ENCODE measurements at regions not wholly inside any gene's neighbourhood (a gene's known extent, or its start where the extent isn't known, plus 50 kb on each side); places are given as distances from the start of the nearest gene placed in this dataset.

DNA sequence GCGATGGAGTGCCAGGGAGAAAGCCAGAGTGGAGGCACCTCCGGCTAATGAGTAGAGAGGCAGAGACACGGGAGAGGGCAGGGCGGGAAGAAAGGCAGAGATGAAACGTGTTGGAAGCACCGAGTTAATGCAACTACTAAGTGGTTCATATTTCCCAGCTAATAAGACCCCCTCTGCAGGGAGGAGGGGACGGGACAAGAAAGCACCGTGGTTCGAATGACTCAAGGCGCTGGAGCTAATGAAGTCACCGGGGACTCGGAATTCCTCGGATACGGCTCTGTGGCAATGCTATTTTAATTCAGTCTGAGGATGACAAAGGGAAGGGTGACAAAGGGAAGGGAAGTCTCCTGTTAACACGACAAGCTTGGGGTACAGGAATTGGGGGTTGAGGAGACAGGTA, 54.5 kb upstream of the RAPGEF1 start (continued):
- no peak for TF ChIP-seq ZNF607 (CRISPR knock-in tag; IDR thresholded peaks at IDR 0.05; ENCODE audit: borderline replicate concordance)
- no peak for TF ChIP-seq KMT2B (CRISPR knock-in tag; IDR thresholded peaks at IDR 0.05)

DNA sequence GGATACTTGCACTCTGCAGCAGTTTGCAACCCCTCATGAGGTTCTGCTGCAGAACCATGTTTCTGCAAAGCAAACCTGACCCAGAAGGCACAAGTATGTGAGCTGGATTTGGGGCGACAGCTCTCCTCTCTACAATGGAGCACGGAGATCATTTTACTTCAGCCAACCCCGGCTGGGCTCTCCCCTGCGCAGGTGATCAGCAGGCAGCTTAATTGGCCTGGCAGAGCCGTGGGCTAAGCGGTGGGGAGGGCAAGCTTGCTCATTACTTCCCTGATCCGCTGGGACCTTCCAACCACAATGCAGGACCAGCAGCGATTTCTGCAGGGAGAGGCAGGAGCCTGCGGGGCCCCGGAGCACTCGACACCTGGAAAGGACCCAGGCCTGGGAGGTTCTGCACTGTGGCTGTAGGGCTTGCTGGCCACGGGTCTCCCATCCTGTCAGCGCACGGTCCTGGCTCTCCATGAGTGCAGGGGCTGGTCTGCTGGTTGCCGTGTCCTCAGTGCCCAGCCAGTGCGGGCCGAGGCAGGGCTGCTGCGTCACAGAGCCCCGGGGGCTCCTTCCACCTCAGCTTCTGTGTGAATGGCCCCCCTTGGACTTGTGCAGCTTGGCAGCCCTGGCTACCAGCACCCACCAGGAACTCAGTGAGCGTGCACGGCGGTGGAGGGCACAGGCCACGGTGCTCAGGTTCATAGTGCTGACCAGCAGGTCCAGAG, 51.8 kb upstream of the RAPGEF1 start:
- ATAC-seq, result no peak; the same call in 2 of the 3 replicates
- H3K4me1 ChIP-seq (ENCODE audit: insufficient read depth, low read length), result no peaks in the 10 kb centered on the region
- CTCF ChIA-PET (ENCODE audit: low intra/inter-chr PET ratio, low total read pairs), result no interaction called here
- H3K79me2 ChIP-seq (ENCODE audit: insufficient read depth, low read length), result no peaks in the 10 kb centered on the region
- no peak overlapping the region for H2AFZ ChIP-seq (ENCODE audit: low read length)
- peaks cover 8 to 47% of the 10 kb centered on the region in 2 experiments; a peak in 4 of 5 replicates for H3K27me3 ChIP-seq (ENCODE audit: control insufficient read depth in 1 of 2, insufficient read depth in 2 of 2, low read length in 2 of 2)
- H3K4me2 ChIP-seq (ENCODE audit: low read depth, low read length), result no peak overlapping the region
- no peak for TF ChIP-seq EHMT2 (IDR thresholded peaks at IDR 0.05; ENCODE audit: borderline replicate concordance, low read depth, low read length)
- TF ChIP-seq MXI1 (IDR thresholded peaks at IDR 0.05; ENCODE audit: borderline replicate concordance, low read depth, low read length), result no peak
- TF ChIP-seq ZSCAN25 (CRISPR knock-in tag; IDR thresholded peaks at IDR 0.05), result no peak
- TF ChIP-seq, protein P1, sequence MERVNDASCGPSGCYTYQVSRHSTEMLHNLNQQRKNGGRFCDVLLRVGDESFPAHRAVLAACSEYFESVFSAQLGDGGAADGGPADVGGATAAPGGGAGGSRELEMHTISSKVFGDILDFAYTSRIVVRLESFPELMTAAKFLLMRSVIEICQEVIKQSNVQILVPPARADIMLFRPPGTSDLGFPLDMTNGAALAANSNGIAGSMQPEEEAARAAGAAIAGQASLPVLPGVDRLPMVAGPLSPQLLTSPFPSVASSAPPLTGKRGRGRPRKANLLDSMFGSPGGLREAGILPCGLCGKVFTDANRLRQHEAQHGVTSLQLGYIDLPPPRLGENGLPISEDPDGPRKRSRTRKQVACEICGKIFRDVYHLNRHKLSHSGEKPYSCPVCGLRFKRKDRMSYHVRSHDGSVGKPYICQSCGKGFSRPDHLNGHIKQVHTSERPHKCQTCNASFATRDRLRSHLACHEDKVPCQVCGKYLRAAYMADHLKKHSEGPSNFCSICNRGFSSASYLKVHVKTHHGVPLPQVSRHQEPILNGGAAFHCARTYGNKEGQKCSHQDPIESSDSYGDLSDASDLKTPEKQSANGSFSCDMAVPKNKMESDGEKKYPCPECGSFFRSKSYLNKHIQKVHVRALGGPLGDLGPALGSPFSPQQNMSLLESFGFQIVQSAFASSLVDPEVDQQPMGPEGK (CRISPR knock-in tag; IDR thresholded peaks at IDR 0.05), result no peak
- no peak for TF ChIP-seq SATB2 (CRISPR knock-in tag; IDR thresholded peaks at IDR 0.05)
- TF ChIP-seq MIER2 (CRISPR knock-in tag; IDR thresholded peaks at IDR 0.05), result no peak
- no peak for TF ChIP-seq YEATS2 (CRISPR knock-in tag; IDR thresholded peaks at IDR 0.05; ENCODE audit: borderline replicate concordance)
- TF ChIP-seq, protein P2, sequence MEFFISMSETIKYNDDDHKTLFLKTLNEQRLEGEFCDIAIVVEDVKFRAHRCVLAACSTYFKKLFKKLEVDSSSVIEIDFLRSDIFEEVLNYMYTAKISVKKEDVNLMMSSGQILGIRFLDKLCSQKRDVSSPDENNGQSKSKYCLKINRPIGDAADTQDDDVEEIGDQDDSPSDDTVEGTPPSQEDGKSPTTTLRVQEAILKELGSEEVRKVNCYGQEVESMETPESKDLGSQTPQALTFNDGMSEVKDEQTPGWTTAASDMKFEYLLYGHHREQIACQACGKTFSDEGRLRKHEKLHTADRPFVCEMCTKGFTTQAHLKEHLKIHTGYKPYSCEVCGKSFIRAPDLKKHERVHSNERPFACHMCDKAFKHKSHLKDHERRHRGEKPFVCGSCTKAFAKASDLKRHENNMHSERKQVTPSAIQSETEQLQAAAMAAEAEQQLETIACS (CRISPR knock-in tag; IDR thresholded peaks at IDR 0.05), result no peak
- no peak for TF ChIP-seq TRIM24 (CRISPR knock-in tag; IDR thresholded peaks at IDR 0.05)
- no peak for TF ChIP-seq ZFX (CRISPR knock-in tag; IDR thresholded peaks at IDR 0.05; ENCODE audit: low read depth)
- 0 out of 2 replicates have a peak, but pooled peaks cover 2% of the 10 kb centered on the region for H4K20me1 ChIP-seq (ENCODE audit: insufficient read depth, low read length)
- no peaks in the 10 kb centered on the region for H3K36me3 ChIP-seq (replicated peaks in 1 of 2; ENCODE audit: control insufficient read depth in 1 of 2, insufficient read depth in 2 of 2, low read length in 2 of 2)
- in situ Hi-C loops (cut with HindIII; ENCODE audit: extremely low pct_ligation_motif_present, low pct_unique_long_range_greater_than_20kb) (no loop called here), intact Hi-C loops (cut with micrococcal nuclease; ENCODE audit: unreplicated experiment) (no loop called here)
- no peaks in the 10 kb centered on the region for H3K9me3 ChIP-seq (ENCODE audit: low read length)
- no TSS peak for BruUV-seq (replicated peaks)
- DNase-seq (ENCODE audit: low spot score), result no peak
- H3K27ac ChIP-seq (ENCODE audit: extremely low read length, insufficient read depth, low read length), result no peak overlapping the region
- no peak overlapping the region for H3K9ac ChIP-seq (ENCODE audit: insufficient read depth, low read depth, low read length)
- FAIRE-seq, result no peak
- no peak overlapping the region for H3K4me3 ChIP-seq (replicated peaks in 1 of 3; ENCODE audit: insufficient read depth in 1 of 3, low read depth in 2 of 3, low read length in 3 of 3)
- POLR2A ChIA-PET, result no interaction called here
- 15% methylated on average over 4 of the region's 23 CpGs for WGBS (ENCODE audit: low lambda C conversion rate)
